SU-DHL-6 (cell line): ENCODE measurements at regions not wholly inside any gene's neighbourhood (a gene's known extent, or its start where the extent isn't known, plus 50 kb on each side); places are given as distances from the start of the nearest gene placed in this dataset.

Experiments used
- CTCF ChIP-seq: fragments of 200-600 bp; sonication (generic); IDR thresholded peaks from one replicate; pipeline ENCODE4 v1.5.1; 2017; ENCODE audit warnings: antibody characterized with exemption, mild to moderate bottlenecking, low read length, moderate library complexity; ENCODE audit not compliant: insufficient read depth, poor library complexity, severe bottlenecking
- EZH2phosphoT487 ChIP-seq: fragments of 200-600 bp; sonication (generic), shearing (Covaris generic); conservative IDR thresholded peaks from 2 replicates; pipeline ENCODE4 v1.6.1; 2018; ENCODE audit warnings: mild to moderate bottlenecking, antibody characterized with exemption, low read length, moderate library complexity, mixed read lengths

- TF ChIP-seq CTCF (no peak), EZH2phosphoT487 (no peak)
These were observed 202.4 kb downstream of the IRF8 start for GRCh38 chr16:86101137-86101896.
